H1 (cell line): ENCODE measurements at regions not wholly inside any gene's neighbourhood (a gene's known extent, or its start where the extent isn't known, plus 50 kb on each side); places are given as distances from the start of the nearest gene placed in this dataset.

Experiments
- BACH1 ChIP-seq: IDR thresholded peaks from 2 replicates; pipeline ENCODE4 v1.6.1; 2012; ENCODE audit warnings: low read length, improper control_type of control experiment
- EP300 ChIP-seq, 2 experiments: IDR thresholded peaks; 1 replicate in 1 of 2; 2 replicates in 1 of 2; pipeline ENCODE4 v1.6.1; 2011 to 2012; ENCODE audit warnings: low read depth in 2 of 2, low read length in 2 of 2, mild to moderate bottlenecking in 2 of 2, borderline replicate concordance in 1 of 2, inconsistent platforms in 1 of 2, moderate library complexity in 1 of 2
- EZH2 ChIP-seq: fragments of 200-600 bp; sonication (generic); IDR thresholded peaks from 2 replicates; pipeline ENCODE4 v1.7.1; 2012; ENCODE audit warnings: low read depth, mild to moderate bottlenecking, moderate library complexity, low read length, inconsistent platforms; ENCODE audit not compliant: severe bottlenecking
- POU5F1 ChIP-seq: IDR thresholded peaks from 2 replicates; pipeline ENCODE4 v1.6.1; 2011; ENCODE audit warnings: low read depth, mild to moderate bottlenecking, low read length, moderate library complexity
- TCF12 ChIP-seq: IDR thresholded peaks from 2 replicates; pipeline ENCODE4 v1.6.1; 2011; ENCODE audit warnings: low read depth, mild to moderate bottlenecking, low read length
- TF ChIP-seq, protein P1 (sequence below): IDR thresholded peaks from 2 replicates; pipeline ENCODE4 v1.6.1; 2012; ENCODE audit warnings: inconsistent platforms
- TF ChIP-seq, protein P2 (sequence below): IDR thresholded peaks from 2 replicates; pipeline ENCODE4 v1.6.1; 2012; ENCODE audit warnings: low read length, inconsistent platforms
- TF ChIP-seq, protein P3 (sequence below): IDR thresholded peaks from 2 replicates; pipeline ENCODE4 v1.6.1; 2012; ENCODE audit warnings: inconsistent platforms

DNA sequence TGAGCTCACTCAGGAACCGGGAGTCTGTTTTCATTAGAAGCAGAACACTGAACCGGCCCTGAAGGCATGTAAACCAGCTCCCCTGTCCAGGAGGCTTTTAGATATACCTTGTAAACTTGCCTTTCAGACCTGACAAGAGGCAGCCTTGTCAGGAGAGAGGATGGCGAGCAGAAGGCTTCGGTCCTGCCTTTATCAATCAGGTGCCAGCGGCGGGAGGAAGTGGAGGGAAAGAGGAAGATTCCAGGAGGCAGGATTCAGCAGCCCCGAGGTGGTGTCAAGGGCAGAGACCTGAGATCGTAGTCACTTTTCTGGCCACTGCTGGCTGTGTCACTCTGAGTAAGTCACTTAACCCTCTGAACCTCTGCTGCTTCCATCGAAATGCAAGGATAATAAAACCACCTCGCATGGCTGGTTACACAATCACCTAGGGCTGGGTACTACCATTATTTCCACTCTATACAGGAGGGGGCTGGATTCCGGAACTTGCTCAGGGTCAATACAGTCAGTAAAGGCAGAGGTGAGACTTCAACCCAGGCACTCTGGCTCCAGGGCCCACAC, 181.0 kb downstream of the CHST1 start (continued):
- TF ChIP-seq BACH1 (no peak), EP300 (IDR thresholded peaks at IDR 0.05; ENCODE audit: borderline replicate concordance in 1 of 2, low read depth in 2 of 2, low read length in 2 of 2) (no peak), POU5F1 (no peak), EZH2 (no peak), TCF12 (no peak)
- TF ChIP-seq, protein P1, sequence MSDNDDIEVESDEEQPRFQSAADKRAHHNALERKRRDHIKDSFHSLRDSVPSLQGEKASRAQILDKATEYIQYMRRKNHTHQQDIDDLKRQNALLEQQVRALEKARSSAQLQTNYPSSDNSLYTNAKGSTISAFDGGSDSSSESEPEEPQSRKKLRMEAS: no peak
- TF ChIP-seq, protein P2, sequence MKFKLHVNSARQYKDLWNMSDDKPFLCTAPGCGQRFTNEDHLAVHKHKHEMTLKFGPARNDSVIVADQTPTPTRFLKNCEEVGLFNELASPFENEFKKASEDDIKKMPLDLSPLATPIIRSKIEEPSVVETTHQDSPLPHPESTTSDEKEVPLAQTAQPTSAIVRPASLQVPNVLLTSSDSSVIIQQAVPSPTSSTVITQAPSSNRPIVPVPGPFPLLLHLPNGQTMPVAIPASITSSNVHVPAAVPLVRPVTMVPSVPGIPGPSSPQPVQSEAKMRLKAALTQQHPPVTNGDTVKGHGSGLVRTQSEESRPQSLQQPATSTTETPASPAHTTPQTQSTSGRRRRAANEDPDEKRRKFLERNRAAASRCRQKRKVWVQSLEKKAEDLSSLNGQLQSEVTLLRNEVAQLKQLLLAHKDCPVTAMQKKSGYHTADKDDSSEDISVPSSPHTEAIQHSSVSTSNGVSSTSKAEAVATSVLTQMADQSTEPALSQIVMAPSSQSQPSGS: no peak
- TF ChIP-seq, protein P3, sequence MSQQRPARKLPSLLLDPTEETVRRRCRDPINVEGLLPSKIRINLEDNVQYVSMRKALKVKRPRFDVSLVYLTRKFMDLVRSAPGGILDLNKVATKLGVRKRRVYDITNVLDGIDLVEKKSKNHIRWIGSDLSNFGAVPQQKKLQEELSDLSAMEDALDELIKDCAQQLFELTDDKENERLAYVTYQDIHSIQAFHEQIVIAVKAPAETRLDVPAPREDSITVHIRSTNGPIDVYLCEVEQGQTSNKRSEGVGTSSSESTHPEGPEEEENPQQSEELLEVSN: no peak
